Mucosa of descending colon (tissue), 3 donors: ENCODE measurements at regions not wholly inside any gene's neighbourhood (a gene's known extent, or its start where the extent isn't known, plus 50 kb on each side); places are given as distances from the start of the nearest gene placed in this dataset.

Experiments used
- ATAC-seq: fragments of 200-7000 bp; cut with Tn5 transposase; one replicate; pipeline ENCODE4 v1.9.1; 2020; ENCODE audit warnings: mild to moderate bottlenecking, moderate library complexity
- DNase-seq, 3 donors: peaks; one replicate each; pipeline ENCODE4 v3.0.0-alpha.2; 2020
- H3K36me3 ChIP-seq: fragments of 200-600 bp; one replicate; pipeline ENCODE4 v1.8.0; 2021; ENCODE audit warnings: low read depth, mild to moderate bottlenecking
- H3K4me1 ChIP-seq: fragments of 200-600 bp; one replicate; pipeline ENCODE4 v1.8.0; 2021; ENCODE audit warnings: low read depth, mild to moderate bottlenecking
- H3K4me3 ChIP-seq: fragments of 200-600 bp; one replicate; pipeline ENCODE4 v1.8.0; 2021; ENCODE audit warnings: mild to moderate bottlenecking
- H3K9me3 ChIP-seq: fragments of 200-600 bp; one replicate; pipeline ENCODE4 v1.8.0; 2021; ENCODE audit warnings: mild to moderate bottlenecking
- intact Hi-C, 2 donors: fragments of 100-400 bp; cut with DNase I in 1 of 2; cut with micrococcal nuclease in 1 of 2; formaldehyde crosslinking; loops; one replicate each; pipeline versions ENCODE4 v1.11.0 to v1.11.1; 2022; cut with DNase I, micrococcal nuclease
- TF ChIP-seq, protein P1 (sequence below): fragments of 200-600 bp; IDR thresholded peaks from one replicate; pipeline ENCODE4 v1.8.0; 2022; ENCODE audit warnings: antibody characterized with exemption, mild to moderate bottlenecking
- donor health status: DM: no; HTN: no; CAD: no; lungs with moderate emphysema.
- donor health status: DM: no; HTN: no; CAD: no.
- donor health status: DM: no; HTN: yes; CAD: no.

DNA sequence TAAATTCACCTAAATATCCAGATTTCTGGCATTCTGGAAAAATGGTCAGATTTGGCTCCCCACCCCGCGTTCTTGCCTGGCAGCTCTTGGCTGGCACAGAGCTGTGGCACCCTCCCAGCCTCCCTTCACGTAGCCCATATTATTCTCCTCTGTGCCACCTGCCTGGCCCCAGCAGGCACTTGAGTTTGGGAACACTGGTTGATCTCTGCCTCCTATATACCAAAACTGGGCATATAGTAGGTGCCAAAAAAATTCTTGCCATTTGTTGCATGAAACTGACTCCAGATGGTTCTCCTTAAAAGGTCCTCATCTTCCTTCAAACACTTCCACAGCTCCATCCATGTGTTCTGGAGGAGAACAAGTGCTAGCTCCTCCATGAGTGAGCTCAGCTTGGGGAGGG is 167.0 kb downstream of the RPS24 start:
- ATAC-seq: no peak
- TF ChIP-seq, protein P1, sequence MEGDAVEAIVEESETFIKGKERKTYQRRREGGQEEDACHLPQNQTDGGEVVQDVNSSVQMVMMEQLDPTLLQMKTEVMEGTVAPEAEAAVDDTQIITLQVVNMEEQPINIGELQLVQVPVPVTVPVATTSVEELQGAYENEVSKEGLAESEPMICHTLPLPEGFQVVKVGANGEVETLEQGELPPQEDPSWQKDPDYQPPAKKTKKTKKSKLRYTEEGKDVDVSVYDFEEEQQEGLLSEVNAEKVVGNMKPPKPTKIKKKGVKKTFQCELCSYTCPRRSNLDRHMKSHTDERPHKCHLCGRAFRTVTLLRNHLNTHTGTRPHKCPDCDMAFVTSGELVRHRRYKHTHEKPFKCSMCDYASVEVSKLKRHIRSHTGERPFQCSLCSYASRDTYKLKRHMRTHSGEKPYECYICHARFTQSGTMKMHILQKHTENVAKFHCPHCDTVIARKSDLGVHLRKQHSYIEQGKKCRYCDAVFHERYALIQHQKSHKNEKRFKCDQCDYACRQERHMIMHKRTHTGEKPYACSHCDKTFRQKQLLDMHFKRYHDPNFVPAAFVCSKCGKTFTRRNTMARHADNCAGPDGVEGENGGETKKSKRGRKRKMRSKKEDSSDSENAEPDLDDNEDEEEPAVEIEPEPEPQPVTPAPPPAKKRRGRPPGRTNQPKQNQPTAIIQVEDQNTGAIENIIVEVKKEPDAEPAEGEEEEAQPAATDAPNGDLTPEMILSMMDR: no peak
- no peak for DNase-seq
- intact Hi-C loops: no loop called here
- no peaks in the 10 kb centered on the region for H3K9me3 ChIP-seq
- no peaks in the 10 kb centered on the region for H3K4me1 ChIP-seq
- no peaks in the 10 kb centered on the region for H3K36me3 ChIP-seq
- no peak overlapping the region for H3K4me3 ChIP-seq

DNA sequence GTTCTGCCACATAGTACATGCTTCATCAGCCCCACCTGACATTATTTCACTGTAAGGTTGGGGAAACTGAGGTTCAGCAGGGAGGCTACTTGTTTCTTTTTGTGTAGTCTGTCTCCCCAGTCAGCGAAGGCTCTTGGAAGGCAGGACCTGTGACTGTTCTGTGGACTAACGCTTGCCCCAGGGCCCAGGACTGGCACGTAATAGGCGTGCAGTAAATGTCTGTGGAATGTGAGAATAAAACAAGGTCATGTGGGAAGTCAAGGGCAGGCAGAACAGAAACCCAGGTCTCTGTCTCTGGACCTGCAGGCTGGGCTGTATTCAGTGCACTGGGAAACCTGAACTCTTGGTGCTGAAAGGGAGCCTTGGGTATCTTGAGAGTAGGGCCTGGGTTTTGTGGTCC is 168.7 kb downstream of the RPS24 start:
- Histone ChIP-seq H3K36me3 (no peaks in the 10 kb centered on the region), H3K9me3 (no peaks in the 10 kb centered on the region), H3K4me3 (no peak overlapping the region), H3K4me1 (no peaks in the 10 kb centered on the region)
- ATAC-seq: no peak
- TF ChIP-seq, protein P1: no peak
- intact Hi-C loops: no loop called here
- no peak for DNase-seq

DNA sequence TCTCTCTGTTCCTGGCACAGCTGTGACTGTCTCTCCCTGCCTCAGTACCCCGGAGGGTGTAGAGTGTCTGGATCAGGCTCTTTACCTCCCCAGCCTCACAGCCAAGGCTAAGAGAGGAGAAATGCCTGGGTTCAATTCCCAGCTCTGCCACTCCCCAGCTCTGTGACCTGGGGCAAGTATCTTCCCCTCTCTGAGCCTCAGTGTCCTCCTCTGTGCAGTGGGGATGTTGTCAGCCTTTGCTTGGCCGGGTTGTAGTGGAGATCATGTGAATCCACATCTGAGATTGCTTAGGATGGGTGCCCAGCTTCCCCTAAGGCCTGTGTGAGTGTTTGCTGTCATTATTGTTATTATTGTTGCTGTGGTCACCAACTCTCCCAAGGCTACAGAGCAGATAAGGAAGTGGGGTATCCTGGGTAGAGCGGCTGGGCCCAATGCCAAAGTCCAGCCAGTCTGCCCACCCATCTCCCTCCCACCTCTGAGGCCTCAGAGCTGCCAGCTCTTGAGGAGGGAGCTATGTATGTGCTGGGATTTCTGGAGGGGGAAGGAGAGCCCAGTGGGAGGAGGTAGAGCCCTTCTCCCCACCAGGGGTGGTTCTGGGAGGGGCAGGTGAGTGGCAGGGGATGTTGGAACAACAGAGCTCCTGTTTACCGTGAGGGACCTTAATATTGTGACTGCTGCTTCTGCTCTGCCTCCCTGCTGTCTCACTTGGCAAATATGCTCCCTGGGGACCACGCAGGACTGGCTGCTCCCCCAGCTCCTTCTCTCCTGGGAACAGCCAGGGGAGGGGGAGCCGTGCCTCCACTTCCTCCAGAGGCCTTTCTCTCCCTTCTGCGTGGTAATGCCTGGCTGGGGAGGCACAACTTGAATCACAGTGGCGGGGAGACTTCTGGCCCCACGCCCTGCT is 170.5 kb downstream of the RPS24 start:
- DNase-seq: no peak
- peak; percentile 20 for ATAC-seq
- Histone ChIP-seq H3K9me3 (no peaks in the 10 kb centered on the region), H3K36me3 (no peaks in the 10 kb centered on the region), H3K4me3 (no peak overlapping the region), H3K4me1 (no peaks in the 10 kb centered on the region)
- TF ChIP-seq, protein P1: no peak
- intact Hi-C loops: no loop called here

DNA sequence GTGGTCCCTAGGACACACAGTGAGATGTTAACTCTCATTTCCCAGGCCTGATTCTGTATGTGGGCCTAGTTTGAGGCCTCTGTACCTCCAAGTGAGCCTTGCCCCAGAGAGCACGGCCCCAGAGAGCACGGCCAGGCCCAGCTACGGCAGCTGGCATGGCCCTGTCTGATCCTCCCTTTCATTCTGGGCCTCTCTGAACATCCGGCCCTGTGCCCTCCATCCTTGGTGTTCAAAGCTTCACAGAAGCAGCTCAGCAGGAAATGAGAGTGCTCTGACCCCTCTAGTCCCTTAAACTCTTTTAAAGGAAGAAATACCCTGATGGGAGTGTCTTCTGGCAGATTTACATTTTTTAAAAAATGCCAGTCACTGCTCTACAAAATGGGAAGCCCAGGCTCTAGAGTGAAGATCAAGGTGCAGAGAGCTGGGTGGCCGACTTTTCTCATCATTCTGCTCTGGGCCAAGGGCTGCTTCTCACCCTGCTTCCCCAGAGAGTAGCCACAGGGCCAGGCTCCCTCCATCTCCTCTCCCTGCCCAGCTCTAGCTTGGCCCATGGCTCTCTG is 171.9 kb downstream of the RPS24 start:
- Histone ChIP-seq H3K9me3 (no peaks in the 10 kb centered on the region), H3K36me3 (no peaks in the 10 kb centered on the region), H3K4me3 (no peak overlapping the region), H3K4me1 (no peaks in the 10 kb centered on the region)
- ATAC-seq (no peak), DNase-seq (no peak)
- intact Hi-C loops: no loop called here
- TF ChIP-seq, protein P1: no peak

DNA sequence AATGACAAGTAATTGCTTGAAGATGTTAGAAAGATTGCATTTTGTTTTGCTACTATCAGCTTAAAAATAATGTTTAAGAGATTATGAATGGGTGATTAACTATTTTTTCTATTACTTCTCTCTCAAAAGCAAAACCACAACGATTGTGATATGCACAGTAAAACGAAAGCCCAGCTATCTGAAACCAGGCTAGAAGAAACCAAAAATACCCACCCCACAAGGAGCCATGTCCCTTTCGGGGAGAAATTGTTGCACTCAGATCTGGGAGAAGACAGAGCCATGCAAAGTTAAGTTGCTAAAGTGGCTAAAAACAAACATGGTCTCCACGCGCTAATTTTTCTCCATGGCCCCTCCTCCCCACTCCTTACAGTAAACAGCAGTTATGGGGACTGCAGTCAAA is 173.6 kb downstream of the RPS24 start:
- TF ChIP-seq, protein P1: no peak
- intact Hi-C loops: no loop called here
- no peak for ATAC-seq
- no peak for DNase-seq
- H3K4me1 ChIP-seq: no peaks in the 10 kb centered on the region
- no peaks in the 10 kb centered on the region for H3K9me3 ChIP-seq
- no peak overlapping the region for H3K4me3 ChIP-seq
- no peaks in the 10 kb centered on the region for H3K36me3 ChIP-seq
